ENCODE measurements at regions not wholly inside any gene's neighbourhood (a gene's known extent, or its start where the extent isn't known, plus 50 kb on each side); places are given as distances from the start of the nearest gene placed in this dataset.

DNA sequence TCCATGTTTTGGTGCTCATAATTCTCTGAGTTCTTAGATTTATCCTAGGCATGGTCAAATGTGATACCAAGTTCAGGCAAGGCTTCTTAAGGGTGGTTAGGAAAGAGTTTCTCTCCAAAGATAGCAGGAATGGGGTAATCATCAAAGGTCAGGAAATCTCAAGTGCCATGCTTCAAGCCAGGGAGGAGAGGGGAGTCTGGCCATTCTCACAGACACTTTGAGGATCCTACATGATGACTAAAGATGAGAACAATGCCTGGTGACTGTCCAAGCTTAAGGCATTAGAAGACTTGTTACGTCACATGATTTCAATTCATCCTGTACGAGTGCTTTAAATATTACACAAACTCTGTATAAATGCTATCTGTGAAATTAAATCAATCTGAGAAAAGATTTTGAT, 59.4 kb downstream of the POM121L12 start:
- Histone ChIP-seq H3K4me2 (ENCODE audit: insufficient read depth, low read length) (no peak overlapping the region), H3K9ac (ENCODE audit: insufficient read depth in 1 of 2, low read depth in 2 of 2, low read length in 2 of 2) (no peak overlapping the region), H3K4me1 (replicated peaks in 1 of 2; ENCODE audit: control insufficient read depth in 2 of 2, insufficient read depth in 2 of 2, low read length in 2 of 2) (no peaks in the 10 kb centered on the region), H3K9me1 (ENCODE audit: control insufficient read depth, insufficient read depth, low read length) (no peaks in the 10 kb centered on the region), H3K79me2 (ENCODE audit: control insufficient read depth, insufficient read depth, low read length) (no peaks in the 10 kb centered on the region), H2AFZ (ENCODE audit: low read depth, low read length) (no peak overlapping the region), H3K4me3 (no peak overlapping the region), H3K27me3 (ENCODE audit: control insufficient read depth in 2 of 2, insufficient read depth in 2 of 2, low read length in 2 of 2) (no peaks in the 10 kb centered on the region), H3K9me3 (replicated peaks; ENCODE audit: control insufficient read depth, insufficient read depth, low read depth, low read length) (no peaks in the 10 kb centered on the region), H3K36me3 (ENCODE audit: control insufficient read depth, insufficient read depth, low read length) (no peaks in the 10 kb centered on the region), H3K27ac (ENCODE audit: extremely low read depth, low read depth, low read length) (no peak overlapping the region), H4K20me1 (replicated peaks; ENCODE audit: control insufficient read depth, insufficient read depth, low read length) (no peaks in the 10 kb centered on the region)
- no TSS peak for BruUV-seq (replicated peaks)
- no peak for DNase-seq (ENCODE audit: extremely low read depth in 1 of 4, low spot score in 3 of 4)
- FAIRE-seq, result no peak
- WGBS (ENCODE audit: insufficient coverage, low coverage, missing lambda C conversion rate), result 0% methylated on average over 2 of the region's 2 CpGs
- intact Hi-C loops (cut with micrococcal nuclease), result no loop called here
- in situ Hi-C loops (cut with MboI), result no loop called here
- TF ChIP-seq PTRF (tag; IDR thresholded peaks at IDR 0.05), result no peak
- no peak for TF ChIP-seq SIX5 (IDR thresholded peaks at IDR 0.05; ENCODE audit: borderline replicate concordance in 1 of 2, insufficient read depth in 1 of 2, low read depth in 1 of 2, low read length in 2 of 2)
- no peak for TF ChIP-seq HNRNPUL1 (IDR thresholded peaks at IDR 0.05; ENCODE audit: low read length)
- TF ChIP-seq, protein P1, sequence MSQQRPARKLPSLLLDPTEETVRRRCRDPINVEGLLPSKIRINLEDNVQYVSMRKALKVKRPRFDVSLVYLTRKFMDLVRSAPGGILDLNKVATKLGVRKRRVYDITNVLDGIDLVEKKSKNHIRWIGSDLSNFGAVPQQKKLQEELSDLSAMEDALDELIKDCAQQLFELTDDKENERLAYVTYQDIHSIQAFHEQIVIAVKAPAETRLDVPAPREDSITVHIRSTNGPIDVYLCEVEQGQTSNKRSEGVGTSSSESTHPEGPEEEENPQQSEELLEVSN (IDR thresholded peaks at IDR 0.05; ENCODE audit: borderline replicate concordance in 1 of 2, extremely low read depth in 1 of 2, insufficient read depth in 1 of 2, insufficient read length in 1 of 2, low read depth in 1 of 2, low read length in 1 of 2, poor library complexity in 1 of 2, severe bottlenecking in 1 of 2), result no peak
- TF ChIP-seq, protein P2, sequence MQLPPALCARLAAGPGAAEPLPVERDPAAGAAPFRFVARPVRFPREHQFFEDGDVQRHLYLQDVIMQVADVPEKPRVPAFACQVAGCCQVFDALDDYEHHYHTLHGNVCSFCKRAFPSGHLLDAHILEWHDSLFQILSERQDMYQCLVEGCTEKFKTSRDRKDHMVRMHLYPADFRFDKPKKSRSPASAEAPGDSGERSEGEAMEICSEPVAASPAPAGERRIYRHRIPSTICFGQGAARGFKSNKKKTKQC (CRISPR knock-in tag; IDR thresholded peaks at IDR 0.05), result no peak
- TF ChIP-seq ZNF384 (IDR thresholded peaks at IDR 0.05; ENCODE audit: low read depth, low read length), result no peak
- TF ChIP-seq ZNF143 (CRISPR knock-in tag; IDR thresholded peaks at IDR 0.05), result no peak
- no peak for TF ChIP-seq SUPT5H (IDR thresholded peaks at IDR 0.05)
- TF ChIP-seq TCF7 (IDR thresholded peaks at IDR 0.05; ENCODE audit: borderline replicate concordance), result no peak
- no peak for TF ChIP-seq ZNF239 (CRISPR knock-in tag; IDR thresholded peaks at IDR 0.05)
- no peak for TF ChIP-seq BMI1 (IDR thresholded peaks at IDR 0.05; ENCODE audit: low read length)
- no peak for TF ChIP-seq ZNF184 (CRISPR knock-in tag; IDR thresholded peaks at IDR 0.05)
- TF ChIP-seq TFAM (CRISPR knock-in tag; conservative IDR thresholded peaks at IDR 0.05), result no peak
- no peak for TF ChIP-seq ZNF140 (CRISPR knock-in tag; IDR thresholded peaks at IDR 0.05)
- TF ChIP-seq HMG20B (CRISPR knock-in tag; IDR thresholded peaks at IDR 0.05), result no peak
- no peak for ATAC-seq
- POLR2A ChIA-PET, result no interaction called here
- CTCF ChIA-PET (ENCODE audit: low intra/inter-chr PET ratio), result no interaction called here
